RWPE2 (cell line): ENCODE measurements at regions not wholly inside any gene's neighbourhood (a gene's known extent, or its start where the extent isn't known, plus 50 kb on each side); places are given as distances from the start of the nearest gene placed in this dataset.

ENCODE experiments used
- ATAC-seq: fragments of 200-7000 bp; cut with Tn5 transposase; 3 replicates; pipeline ENCODE4 v1.9.1; 2021; ENCODE audit warnings: low read depth
- DNase-seq: peaks from one replicate; pipeline ENCODE4 v3.0.0-alpha.2; 2020; ENCODE audit warnings: low spot score
- H3K27ac ChIP-seq: fragments of 450-650 bp; 2 replicates; pipeline ENCODE4 v1.5.1; 2017; ENCODE audit warnings: mild to moderate bottlenecking; ENCODE audit not compliant: poor library complexity, severe bottlenecking
- H3K27me3 ChIP-seq: fragments of 250-450 bp; sonication (Bioruptor Pico); 2 replicates; pipeline ENCODE4 v1.5.1; 2021; ENCODE audit warnings: mild to moderate bottlenecking, moderate library complexity; ENCODE audit not compliant: insufficient read depth, poor library complexity, severe bottlenecking
- H3K36me3 ChIP-seq: fragments of 250-450 bp; sonication (Bioruptor Pico); 2 replicates; pipeline ENCODE4 v1.5.1; 2020; ENCODE audit warnings: low read depth, mild to moderate bottlenecking, moderate library complexity
- H3K4me1 ChIP-seq: fragments of 250-450 bp; sonication (Bioruptor Pico); 2 replicates; pipeline ENCODE4 v1.5.1; 2021; ENCODE audit warnings: mild to moderate bottlenecking, moderate library complexity; ENCODE audit not compliant: insufficient read depth, poor library complexity, severe bottlenecking
- H3K4me3 ChIP-seq: fragments of 250-450 bp; sonication (Bioruptor Pico); 2 replicates; pipeline ENCODE4 v1.5.1; 2021; ENCODE audit warnings: mild to moderate bottlenecking, moderate library complexity; ENCODE audit not compliant: severe bottlenecking
- H3K9me3 ChIP-seq: fragments of 250-450 bp; sonication (Bioruptor Pico); 2 replicates; pipeline ENCODE4 v1.5.1; 2021; ENCODE audit warnings: mild to moderate bottlenecking, moderate library complexity; ENCODE audit not compliant: severe bottlenecking
- CTCF ChIP-seq: fragments of 450-650 bp; IDR thresholded peaks from one replicate; pipeline ENCODE4 v1.5.1; 2017; ENCODE audit warnings: mild to moderate bottlenecking, moderate library complexity; ENCODE audit not compliant: poor library complexity, severe bottlenecking

GRCh38 chr2:43100362-43100882 is 126.0 kb downstream of the ZFP36L2 start:
- Histone ChIP-seq H3K9me3 (no peaks in the 10 kb centered on the region), H3K4me1 (peaks cover 13% of the 10 kb centered on the region), H3K27ac (no peak overlapping the region), H3K36me3 (no peaks in the 10 kb centered on the region), H3K27me3 (no peaks in the 10 kb centered on the region), H3K4me3 (no peak overlapping the region)
- DNase-seq (no peak), ATAC-seq (no peak)
- no peak for TF ChIP-seq CTCF

GRCh38 chr2:43099797-43100196 is 126.6 kb downstream of the ZFP36L2 start:
- no peak for TF ChIP-seq CTCF
- Histone ChIP-seq H3K9me3 (no peaks in the 10 kb centered on the region), H3K36me3 (no peaks in the 10 kb centered on the region), H3K4me3 (no peak overlapping the region), H3K27me3 (no peaks in the 10 kb centered on the region), H3K27ac (no peak overlapping the region), H3K4me1 (peaks cover 11% of the 10 kb centered on the region)
- ATAC-seq (no peak), DNase-seq (no peak)

- H3K27ac ChIP-seq, result no peak overlapping the region
- no peak for ATAC-seq
Measured at GRCh38 chr2:43098539-43098938, 127.9 kb downstream of the ZFP36L2 start.

GRCh38 chr2:43097644-43098408 is 128.6 kb downstream of the ZFP36L2 start:
- no peaks in the 10 kb centered on the region for H3K36me3 ChIP-seq
- no peak overlapping the region for H3K27ac ChIP-seq
- H3K27me3 ChIP-seq, result no peaks in the 10 kb centered on the region
- ATAC-seq, result no peak
- no peaks in the 10 kb centered on the region for H3K9me3 ChIP-seq
- no peak overlapping the region for H3K4me3 ChIP-seq
- TF ChIP-seq CTCF, result no peak
- peaks cover 5% of the 10 kb centered on the region for H3K4me1 ChIP-seq
- no peak for DNase-seq

More at GRCh38 chr2:43098539-43098938, 127.9 kb downstream of the ZFP36L2 start:
- peaks cover 11% of the 10 kb centered on the region for H3K4me1 ChIP-seq
- no peak for DNase-seq
- H3K36me3 ChIP-seq, result no peaks in the 10 kb centered on the region
- no peak for TF ChIP-seq CTCF
- no peaks in the 10 kb centered on the region for H3K9me3 ChIP-seq
- H3K27me3 ChIP-seq, result no peaks in the 10 kb centered on the region
- H3K4me3 ChIP-seq, result no peak overlapping the region
